ENCODE measurements at regions not wholly inside any gene's neighbourhood (a gene's known extent, or its start where the extent isn't known, plus 50 kb on each side); places are given as distances from the start of the nearest gene placed in this dataset.

DNA sequence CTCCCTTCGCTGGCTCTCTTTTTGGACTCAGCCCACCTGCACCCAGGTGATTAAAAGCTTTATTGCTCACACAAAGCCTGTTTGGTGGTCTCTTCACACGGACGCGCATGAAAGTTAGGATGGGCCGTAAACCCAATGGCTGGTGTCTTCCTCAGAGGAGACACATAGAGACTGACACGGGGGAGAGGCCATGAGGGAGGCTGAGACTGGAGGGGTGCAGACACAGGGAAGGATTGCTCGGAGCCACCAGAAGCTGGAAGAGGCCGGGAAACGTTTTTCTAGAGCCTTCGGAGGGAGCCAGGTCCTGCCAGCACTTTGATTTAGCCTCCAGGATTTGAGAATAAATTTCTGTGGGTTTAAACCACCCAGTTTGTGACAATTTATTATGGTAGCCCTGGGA lies 274.9 kb downstream of the AGTPBP1 start:
- TF ChIP-seq, protein P1, sequence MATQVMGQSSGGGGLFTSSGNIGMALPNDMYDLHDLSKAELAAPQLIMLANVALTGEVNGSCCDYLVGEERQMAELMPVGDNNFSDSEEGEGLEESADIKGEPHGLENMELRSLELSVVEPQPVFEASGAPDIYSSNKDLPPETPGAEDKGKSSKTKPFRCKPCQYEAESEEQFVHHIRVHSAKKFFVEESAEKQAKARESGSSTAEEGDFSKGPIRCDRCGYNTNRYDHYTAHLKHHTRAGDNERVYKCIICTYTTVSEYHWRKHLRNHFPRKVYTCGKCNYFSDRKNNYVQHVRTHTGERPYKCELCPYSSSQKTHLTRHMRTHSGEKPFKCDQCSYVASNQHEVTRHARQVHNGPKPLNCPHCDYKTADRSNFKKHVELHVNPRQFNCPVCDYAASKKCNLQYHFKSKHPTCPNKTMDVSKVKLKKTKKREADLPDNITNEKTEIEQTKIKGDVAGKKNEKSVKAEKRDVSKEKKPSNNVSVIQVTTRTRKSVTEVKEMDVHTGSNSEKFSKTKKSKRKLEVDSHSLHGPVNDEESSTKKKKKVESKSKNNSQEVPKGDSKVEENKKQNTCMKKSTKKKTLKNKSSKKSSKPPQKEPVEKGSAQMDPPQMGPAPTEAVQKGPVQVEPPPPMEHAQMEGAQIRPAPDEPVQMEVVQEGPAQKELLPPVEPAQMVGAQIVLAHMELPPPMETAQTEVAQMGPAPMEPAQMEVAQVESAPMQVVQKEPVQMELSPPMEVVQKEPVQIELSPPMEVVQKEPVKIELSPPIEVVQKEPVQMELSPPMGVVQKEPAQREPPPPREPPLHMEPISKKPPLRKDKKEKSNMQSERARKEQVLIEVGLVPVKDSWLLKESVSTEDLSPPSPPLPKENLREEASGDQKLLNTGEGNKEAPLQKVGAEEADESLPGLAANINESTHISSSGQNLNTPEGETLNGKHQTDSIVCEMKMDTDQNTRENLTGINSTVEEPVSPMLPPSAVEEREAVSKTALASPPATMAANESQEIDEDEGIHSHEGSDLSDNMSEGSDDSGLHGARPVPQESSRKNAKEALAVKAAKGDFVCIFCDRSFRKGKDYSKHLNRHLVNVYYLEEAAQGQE (IDR thresholded peaks at IDR 0.05; ENCODE audit: insufficient read depth in 1 of 2, low read depth in 2 of 2, low read length in 1 of 2), result no peak
- TF ChIP-seq, protein P2, sequence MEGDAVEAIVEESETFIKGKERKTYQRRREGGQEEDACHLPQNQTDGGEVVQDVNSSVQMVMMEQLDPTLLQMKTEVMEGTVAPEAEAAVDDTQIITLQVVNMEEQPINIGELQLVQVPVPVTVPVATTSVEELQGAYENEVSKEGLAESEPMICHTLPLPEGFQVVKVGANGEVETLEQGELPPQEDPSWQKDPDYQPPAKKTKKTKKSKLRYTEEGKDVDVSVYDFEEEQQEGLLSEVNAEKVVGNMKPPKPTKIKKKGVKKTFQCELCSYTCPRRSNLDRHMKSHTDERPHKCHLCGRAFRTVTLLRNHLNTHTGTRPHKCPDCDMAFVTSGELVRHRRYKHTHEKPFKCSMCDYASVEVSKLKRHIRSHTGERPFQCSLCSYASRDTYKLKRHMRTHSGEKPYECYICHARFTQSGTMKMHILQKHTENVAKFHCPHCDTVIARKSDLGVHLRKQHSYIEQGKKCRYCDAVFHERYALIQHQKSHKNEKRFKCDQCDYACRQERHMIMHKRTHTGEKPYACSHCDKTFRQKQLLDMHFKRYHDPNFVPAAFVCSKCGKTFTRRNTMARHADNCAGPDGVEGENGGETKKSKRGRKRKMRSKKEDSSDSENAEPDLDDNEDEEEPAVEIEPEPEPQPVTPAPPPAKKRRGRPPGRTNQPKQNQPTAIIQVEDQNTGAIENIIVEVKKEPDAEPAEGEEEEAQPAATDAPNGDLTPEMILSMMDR (IDR thresholded peaks at IDR 0.05), result no peak
